ENCODE measurements at regions not wholly inside any gene's neighbourhood (a gene's known extent, or its start where the extent isn't known, plus 50 kb on each side); places are given as distances from the start of the nearest gene placed in this dataset.

GRCh38 chr1:29961293-29962059 lies 725.2 kb downstream of the PTPRU start:
- Histone ChIP-seq H3K9me3 (ENCODE audit: insufficient read depth, low read depth, low read length) (0 out of 2 replicates have a peak, but pooled peaks cover 5% of the 10 kb centered on the region), H3F3A (ENCODE audit: low read depth) (no peaks in the 10 kb centered on the region), H3K36me3 (ENCODE audit: insufficient read depth, low read length) (no peaks in the 10 kb centered on the region), H2AFZ (ENCODE audit: low read length) (no peak overlapping the region), H3K9ac (ENCODE audit: low read depth, low read length, poor library complexity, severe bottlenecking) (no peak overlapping the region), H3K4me2 (ENCODE audit: low read depth, low read length, poor library complexity, severe bottlenecking) (no peak overlapping the region), H3K79me2 (ENCODE audit: insufficient read depth, low read length) (no peaks in the 10 kb centered on the region), H3K27me3 (ENCODE audit: insufficient read depth, low read length, poor library complexity, severe bottlenecking) (no peaks in the 10 kb centered on the region), H3K9me2 (replicated peaks; ENCODE audit: low read depth, low read length) (no peaks in the 10 kb centered on the region), H3K4me1 (ENCODE audit: insufficient read depth, low read length, poor library complexity, severe bottlenecking) (no peaks in the 10 kb centered on the region), H4K20me1 (ENCODE audit: insufficient read depth, low read length, poor library complexity, severe bottlenecking) (no peaks in the 10 kb centered on the region), H3K4me3 (ENCODE audit: low read length, poor library complexity, severe bottlenecking) (no peak overlapping the region)
- TF ChIP-seq, protein P1, sequence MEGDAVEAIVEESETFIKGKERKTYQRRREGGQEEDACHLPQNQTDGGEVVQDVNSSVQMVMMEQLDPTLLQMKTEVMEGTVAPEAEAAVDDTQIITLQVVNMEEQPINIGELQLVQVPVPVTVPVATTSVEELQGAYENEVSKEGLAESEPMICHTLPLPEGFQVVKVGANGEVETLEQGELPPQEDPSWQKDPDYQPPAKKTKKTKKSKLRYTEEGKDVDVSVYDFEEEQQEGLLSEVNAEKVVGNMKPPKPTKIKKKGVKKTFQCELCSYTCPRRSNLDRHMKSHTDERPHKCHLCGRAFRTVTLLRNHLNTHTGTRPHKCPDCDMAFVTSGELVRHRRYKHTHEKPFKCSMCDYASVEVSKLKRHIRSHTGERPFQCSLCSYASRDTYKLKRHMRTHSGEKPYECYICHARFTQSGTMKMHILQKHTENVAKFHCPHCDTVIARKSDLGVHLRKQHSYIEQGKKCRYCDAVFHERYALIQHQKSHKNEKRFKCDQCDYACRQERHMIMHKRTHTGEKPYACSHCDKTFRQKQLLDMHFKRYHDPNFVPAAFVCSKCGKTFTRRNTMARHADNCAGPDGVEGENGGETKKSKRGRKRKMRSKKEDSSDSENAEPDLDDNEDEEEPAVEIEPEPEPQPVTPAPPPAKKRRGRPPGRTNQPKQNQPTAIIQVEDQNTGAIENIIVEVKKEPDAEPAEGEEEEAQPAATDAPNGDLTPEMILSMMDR (conservative IDR thresholded peaks at IDR 0.05; ENCODE audit: low read length) = no peak
- TF ChIP-seq EZH2phosphoT487 (IDR thresholded peaks at IDR 0.05; ENCODE audit: borderline replicate concordance) = no peak

DNA sequence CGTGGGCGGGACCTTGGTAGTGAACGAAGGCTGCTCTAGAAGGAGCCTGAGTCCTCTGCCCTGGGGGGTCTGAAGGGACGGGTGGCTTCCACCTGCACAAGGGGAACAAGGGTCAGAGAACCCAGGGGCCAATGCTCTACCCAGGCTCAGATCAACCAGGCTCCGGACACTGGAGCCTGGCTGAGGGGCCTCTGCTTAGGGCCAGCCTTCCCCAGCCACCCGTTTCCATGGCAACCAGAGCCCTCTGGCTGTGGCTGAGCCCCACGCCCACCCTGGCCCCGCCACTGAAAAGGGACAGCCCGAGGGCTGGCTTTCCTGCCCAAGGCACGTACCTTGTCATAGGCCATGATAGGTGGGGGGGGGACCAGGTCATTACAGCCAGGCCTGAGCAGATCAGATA lies 724.6 kb downstream of the PTPRU start:
- Histone ChIP-seq H3K79me2 (ENCODE audit: insufficient read depth, low read length) (no peaks in the 10 kb centered on the region), H3K9me3 (ENCODE audit: insufficient read depth, low read depth, low read length) (0 out of 2 replicates have a peak, but pooled peaks cover 5% of the 10 kb centered on the region), H3K4me3 (ENCODE audit: low read length, poor library complexity, severe bottlenecking) (no peak overlapping the region), H2AFZ (ENCODE audit: low read length) (no peak overlapping the region), H3K36me3 (ENCODE audit: insufficient read depth, low read length) (no peaks in the 10 kb centered on the region), H3K9ac (ENCODE audit: low read depth, low read length, poor library complexity, severe bottlenecking) (no peak overlapping the region), H3F3A (ENCODE audit: low read depth) (no peaks in the 10 kb centered on the region), H3K27me3 (ENCODE audit: insufficient read depth, low read length, poor library complexity, severe bottlenecking) (no peaks in the 10 kb centered on the region), H3K9me2 (replicated peaks; ENCODE audit: low read depth, low read length) (no peaks in the 10 kb centered on the region), H3K4me2 (ENCODE audit: low read depth, low read length, poor library complexity, severe bottlenecking) (no peak overlapping the region), H3K4me1 (ENCODE audit: insufficient read depth, low read length, poor library complexity, severe bottlenecking) (no peaks in the 10 kb centered on the region), H4K20me1 (ENCODE audit: insufficient read depth, low read length, poor library complexity, severe bottlenecking) (no peaks in the 10 kb centered on the region)
- TF ChIP-seq, protein P1 (conservative IDR thresholded peaks at IDR 0.05; ENCODE audit: low read length) = no peak
- TF ChIP-seq EZH2phosphoT487 (IDR thresholded peaks at IDR 0.05; ENCODE audit: borderline replicate concordance) = no peak

DNA sequence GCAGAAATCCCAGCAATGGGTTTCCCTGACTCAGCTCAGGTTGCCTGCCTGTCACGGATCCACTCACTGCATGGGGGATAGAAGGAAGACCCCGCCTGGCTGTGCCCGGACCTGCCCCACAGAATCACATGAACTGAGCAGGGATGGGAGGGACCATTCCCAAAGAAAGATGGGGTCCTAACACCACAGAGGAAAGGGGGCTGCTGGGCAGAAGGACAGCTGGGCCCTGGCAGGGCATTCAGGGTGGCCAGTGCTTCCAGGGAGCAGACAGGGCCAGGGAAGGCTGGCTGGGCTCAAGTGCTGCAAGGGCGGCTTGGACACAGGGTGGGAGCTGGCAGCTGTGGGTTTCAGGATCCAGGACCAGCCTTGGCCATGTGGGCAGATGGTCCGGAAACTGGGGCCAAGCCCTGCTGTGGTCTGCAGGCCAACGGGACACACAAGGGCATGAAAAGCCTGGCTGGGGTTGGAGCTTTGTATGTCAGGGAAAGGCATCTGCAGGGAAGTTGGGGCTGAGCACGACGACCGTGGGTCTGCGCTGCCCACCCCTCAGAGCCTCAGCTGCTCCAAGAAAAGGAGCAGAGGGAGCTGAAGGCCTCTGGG lies 723.9 kb downstream of the PTPRU start:
- H3K9me3 ChIP-seq (ENCODE audit: insufficient read depth, low read depth, low read length) = 0 out of 2 replicates have a peak, but pooled peaks cover 5% of the 10 kb centered on the region

More for the DNA sequence above, 723.9 kb downstream of the PTPRU start:
- Histone ChIP-seq H3K36me3 (ENCODE audit: insufficient read depth, low read length) (no peaks in the 10 kb centered on the region), H3K4me1 (ENCODE audit: insufficient read depth, low read length, poor library complexity, severe bottlenecking) (no peaks in the 10 kb centered on the region), H3K79me2 (ENCODE audit: insufficient read depth, low read length) (no peaks in the 10 kb centered on the region), H3K4me2 (ENCODE audit: low read depth, low read length, poor library complexity, severe bottlenecking) (no peak overlapping the region), H3K9me2 (replicated peaks; ENCODE audit: low read depth, low read length) (no peaks in the 10 kb centered on the region), H3K4me3 (ENCODE audit: low read length, poor library complexity, severe bottlenecking) (no peak overlapping the region), H2AFZ (ENCODE audit: low read length) (no peak overlapping the region), H3K9ac (ENCODE audit: low read depth, low read length, poor library complexity, severe bottlenecking) (no peak overlapping the region), H3K27me3 (ENCODE audit: insufficient read depth, low read length, poor library complexity, severe bottlenecking) (no peaks in the 10 kb centered on the region), H3F3A (ENCODE audit: low read depth) (no peaks in the 10 kb centered on the region), H4K20me1 (ENCODE audit: insufficient read depth, low read length, poor library complexity, severe bottlenecking) (no peaks in the 10 kb centered on the region)
- no peak for TF ChIP-seq EZH2phosphoT487 (IDR thresholded peaks at IDR 0.05; ENCODE audit: borderline replicate concordance)
- TF ChIP-seq, protein P1 (conservative IDR thresholded peaks at IDR 0.05; ENCODE audit: low read length) = no peak
